IPS-NIHi11 (cell line): ENCODE measurements at regions not wholly inside any gene's neighbourhood (a gene's known extent, or its start where the extent isn't known, plus 50 kb on each side); places are given as distances from the start of the nearest gene placed in this dataset.

Experiments used
- DNase-seq: peaks from one replicate; pipeline ENCODE4 v3.0.0; 2012; ENCODE audit warnings: mixed read lengths, low spot score

DNA sequence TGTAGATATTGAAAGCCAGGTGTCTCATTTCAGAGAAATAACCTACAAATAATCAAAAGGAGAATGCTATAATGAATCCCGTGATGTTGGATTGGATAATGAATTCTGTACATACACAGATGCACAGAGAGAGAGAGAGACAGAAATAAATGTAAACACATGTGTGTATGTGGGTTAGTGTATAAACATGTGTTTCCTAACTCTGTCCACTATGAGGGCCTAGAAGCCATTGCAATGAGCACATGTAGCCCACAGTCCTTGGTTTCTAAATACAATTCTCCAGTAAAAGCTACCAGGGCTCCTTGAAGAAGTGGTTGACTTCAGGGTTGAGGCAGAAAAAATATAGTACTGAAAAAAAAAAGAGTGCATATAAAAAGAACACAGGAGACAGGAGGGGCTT is 109.5 kb downstream of the INHBB start:
- no peak for DNase-seq

DNA sequence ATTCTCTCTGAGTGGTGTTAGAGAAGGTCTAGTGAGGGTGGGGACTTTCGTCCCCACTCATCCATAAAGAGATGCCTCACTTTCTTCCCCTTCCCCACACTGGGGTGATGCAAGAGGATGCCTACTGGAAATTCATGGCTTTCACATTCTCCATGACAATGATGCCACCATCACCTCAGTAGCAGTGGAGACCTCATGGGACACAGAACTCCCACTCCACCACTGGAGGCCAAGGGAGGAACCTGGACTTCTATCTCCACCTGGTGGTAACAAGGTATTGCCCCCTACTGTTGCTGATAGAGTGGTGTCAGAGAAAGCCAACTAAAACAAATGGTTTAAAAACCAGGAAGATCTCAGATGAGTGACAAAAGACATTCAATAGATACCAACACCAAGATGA is 110.9 kb downstream of the INHBB start:
- no peak for DNase-seq

DNA sequence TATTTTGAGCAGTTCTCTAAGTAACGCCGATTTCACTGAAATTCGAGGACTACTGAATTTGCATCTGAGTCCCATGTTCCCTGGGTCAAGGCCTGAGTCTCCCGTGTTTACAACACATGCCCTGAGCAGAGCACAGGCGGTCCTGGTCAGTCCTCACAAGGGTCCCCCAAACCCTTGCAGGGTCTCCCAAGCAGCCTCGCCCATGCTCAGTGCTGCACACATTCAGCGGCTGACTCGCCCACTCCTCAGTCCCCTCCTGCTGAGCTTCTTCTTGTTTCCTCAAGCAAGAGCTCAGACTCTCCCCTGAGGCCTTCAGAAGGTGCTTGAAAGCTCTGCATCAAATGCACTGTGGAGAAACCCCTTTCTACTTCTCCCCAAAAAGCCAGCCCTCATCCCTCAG is 114.6 kb downstream of the INHBB start:
- DNase-seq: no peak

DNA sequence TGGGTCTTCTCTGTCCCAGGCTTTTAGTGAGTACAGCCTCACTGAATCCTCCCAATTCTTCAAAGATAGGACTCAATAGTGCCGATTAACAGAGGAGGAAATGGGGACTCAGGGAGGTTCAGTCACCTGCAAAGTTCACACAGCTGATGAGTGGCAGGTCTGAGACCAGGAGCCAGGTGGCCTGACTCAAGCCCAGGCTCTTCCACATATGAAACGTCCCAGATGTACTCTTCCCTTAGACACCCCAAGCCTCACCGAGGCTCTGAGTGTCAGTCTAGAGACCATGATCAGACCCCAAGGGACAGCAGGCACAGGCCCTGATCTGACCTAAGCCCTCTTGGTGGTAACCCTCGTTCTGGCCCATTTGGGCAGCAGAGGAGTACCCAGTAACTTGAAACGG is 115.2 kb downstream of the INHBB start:
- DNase-seq: no peak

DNA sequence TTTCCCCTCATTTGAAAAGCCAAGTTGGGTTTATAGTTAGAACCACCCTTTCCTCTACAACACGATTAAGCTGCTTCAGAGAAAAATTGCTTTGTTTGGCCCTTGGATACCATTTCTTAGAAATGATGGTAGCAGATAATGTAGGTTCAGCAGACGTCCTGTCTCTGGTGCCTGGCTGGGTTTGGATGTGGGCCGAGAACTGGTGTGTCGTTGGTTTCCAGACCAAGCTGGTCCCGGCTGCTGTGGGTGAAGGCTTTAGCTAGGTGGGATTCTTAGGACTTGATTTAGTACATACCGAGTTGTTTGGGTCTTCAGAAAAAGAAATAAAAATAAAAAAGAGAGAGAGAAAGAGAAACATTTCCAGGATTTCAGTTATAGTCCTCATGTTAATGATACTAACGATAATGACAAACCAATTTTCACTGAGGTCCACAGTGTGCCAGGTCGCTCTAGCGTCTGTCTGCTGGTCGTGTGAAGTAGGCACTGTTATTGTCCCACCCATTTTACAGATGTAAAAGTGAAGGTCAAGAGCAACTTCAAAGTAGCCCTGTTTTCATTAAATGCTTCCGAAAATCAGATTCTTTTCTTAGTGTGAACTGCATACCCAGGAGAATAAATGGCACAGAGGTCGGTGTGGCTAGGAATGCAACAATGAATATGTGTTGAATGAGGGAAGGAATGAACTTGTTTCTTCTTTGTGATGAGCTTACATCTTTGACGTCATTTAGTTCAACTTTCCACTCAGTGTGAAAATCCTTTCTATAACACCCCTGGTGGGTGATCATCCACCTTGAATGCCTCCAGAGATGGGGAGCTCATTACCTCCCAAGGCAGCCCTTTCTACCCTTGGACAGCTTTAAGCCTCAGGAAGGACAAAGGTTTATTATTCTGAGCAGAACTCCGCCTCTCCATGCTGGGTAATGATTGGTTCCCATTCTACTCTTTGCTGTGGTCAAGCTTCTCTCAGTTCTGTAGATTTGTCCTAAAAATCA is 115.9 kb downstream of the INHBB start:
- no peak for DNase-seq

DNA sequence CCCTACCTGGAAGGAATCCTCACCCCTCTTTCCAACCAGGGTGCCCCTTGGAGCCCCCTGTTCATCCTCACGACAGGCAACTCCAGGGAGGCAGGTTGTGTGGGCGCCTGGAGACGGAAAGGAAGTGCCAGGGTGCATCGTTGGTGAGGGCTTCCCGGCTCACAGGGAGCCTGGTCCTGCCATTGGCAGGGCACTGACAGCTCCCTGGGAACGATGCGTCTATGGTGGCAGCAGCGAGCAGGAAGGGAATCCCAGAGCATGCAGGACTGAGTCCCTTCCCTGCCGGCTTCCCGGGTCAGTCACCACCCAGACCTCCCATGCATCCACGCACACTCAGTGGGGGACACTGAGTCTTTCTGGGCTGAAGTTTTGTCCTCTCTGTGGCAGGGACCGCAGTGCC is 117.6 kb downstream of the INHBB start:
- no peak for DNase-seq

DNA sequence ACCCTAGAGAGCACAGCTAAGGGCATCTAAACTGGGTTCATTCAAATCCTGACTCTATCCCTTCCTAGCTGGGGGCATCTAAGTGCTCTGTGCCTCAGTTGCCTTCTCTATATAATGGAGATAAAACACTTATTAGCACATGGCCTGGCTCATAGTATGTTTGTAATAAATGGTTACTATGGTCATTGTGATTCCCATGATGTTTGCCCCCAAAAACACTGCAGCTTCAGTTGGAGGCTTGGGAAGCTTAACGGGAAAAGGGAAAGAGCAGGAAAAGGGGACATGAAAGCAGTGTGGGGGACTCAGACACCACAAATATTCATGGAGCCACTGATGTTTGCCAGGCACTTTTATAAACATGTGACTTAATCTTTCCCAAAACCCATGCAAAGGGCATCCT is 118.1 kb downstream of the INHBB start:
- no peak for DNase-seq

DNA sequence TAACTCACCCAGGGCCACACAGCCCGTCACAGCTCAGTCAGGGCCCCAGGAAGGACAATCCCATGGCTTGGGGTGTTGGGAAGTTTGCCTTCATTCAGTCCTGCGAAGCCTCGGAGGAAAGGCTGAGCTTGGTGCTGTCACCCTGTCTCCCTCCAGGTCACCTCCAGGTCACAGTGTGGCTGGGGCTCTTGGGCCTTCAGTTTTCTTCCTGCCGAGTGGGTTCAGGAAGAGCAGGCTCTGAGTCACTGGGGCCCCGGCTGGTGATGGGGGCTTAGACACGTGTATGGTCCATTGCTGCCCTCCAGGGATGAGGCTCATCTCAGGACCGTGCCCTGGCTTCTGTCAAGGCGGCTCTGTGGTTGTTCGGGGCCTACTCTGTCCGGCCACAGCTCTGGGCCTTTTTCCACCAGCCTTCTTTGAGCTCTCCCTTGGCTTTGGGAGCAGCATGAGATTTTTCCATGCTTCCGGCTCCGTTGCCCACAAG is 118.6 kb downstream of the INHBB start:
- no peak for DNase-seq

DNA sequence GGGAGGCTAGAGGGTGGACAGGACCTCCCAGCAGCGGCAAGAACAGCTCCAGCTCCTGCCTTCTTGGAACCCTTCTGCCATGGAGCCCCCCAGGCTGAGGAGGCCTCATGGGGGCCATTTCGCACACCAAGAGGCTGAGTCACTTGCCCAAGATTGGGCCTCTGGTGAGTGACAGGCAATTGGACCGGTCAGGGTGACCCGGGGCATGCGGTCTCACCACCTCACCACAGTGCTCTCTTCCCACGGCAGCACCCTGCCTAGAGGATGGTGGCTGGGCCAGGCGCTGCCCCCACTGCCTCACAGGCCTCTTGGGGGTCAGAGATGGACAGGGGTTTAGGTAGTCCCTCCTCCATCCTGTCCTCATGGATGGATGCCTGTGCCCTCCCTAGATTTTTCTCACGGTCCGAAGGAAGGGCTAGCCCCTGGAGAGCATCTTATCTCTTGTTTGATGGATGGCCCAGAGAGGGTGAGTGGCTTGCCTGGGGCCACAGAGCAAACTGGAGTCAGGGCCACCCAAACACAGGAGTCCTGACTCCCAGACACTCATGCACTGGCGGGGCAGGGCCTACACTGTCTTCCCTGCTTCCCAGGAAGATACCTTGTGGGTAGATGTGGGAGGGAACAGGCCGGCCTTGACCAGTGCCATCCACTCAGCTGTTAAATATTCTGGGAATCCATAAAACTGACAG is 119.2 kb downstream of the INHBB start:
- DNase-seq: no peak

DNA sequence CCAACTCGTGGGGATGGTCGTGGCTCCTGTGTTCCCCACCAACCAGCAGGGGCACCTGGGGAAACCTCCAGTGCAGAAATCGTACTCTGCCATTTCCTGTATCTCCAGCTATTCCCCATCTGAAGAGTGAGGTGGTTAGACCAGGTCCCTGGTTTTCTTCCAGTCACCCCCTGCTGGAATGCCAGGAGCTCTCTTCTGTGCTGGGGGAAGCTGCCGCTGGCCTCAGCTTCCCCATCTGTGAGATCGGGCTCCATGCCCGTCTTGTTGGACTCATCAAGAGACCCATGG is 119.7 kb downstream of the INHBB start:
- no peak for DNase-seq

DNA sequence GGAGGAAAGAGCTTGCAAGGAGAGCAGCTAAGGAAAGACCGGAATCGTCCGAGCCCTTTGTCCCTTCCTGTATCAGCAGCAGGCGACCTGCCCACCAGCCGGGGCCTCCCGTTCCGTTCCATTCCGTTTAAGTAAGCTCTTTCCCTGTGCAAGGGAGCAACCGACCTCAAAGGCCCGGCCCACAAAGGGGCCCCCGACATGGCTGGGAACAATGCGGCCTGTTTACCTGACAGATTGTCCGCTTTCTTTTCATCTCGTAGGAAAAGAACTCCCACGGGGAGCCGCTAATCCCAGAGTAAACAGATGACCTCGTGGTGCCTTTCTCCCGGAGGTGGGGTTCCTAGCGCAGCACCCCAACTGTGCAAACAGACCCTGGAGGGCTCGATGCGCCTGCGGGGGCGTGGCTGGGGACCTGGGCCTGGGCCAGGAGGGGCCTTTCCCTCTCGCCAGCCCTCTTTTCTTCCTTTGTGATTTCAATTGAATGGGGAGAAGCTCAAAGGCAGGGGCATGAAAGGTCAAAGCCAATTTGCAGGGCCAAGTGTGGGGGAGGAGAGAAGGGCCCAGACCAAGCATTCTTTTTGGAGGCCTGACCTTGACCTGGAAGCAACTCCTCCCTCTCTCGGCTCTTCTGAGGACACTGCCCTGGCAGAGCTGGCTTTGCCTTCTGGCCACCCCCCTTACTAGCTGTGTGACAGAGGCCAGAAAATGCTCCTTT is 120.2 kb downstream of the INHBB start:
- peak; percentile 87 for DNase-seq

DNA sequence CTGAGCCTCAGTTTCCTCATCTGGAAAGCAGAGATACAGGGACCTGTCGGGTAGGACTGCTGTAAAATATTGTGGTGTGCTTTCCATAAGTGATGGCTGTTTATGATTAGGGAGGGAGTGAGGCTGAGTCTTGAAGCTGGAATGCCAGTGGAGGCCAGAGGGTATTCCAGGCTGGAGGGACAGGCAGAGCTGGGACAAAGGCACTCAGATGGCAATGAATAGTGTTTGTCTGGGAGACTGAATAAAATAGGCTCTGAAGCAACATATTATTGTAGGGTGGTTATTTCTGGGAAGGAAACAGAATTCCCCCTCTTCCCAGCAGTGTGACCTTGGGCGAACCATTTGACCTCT is 120.7 kb downstream of the INHBB start:
- no peak for DNase-seq

DNA sequence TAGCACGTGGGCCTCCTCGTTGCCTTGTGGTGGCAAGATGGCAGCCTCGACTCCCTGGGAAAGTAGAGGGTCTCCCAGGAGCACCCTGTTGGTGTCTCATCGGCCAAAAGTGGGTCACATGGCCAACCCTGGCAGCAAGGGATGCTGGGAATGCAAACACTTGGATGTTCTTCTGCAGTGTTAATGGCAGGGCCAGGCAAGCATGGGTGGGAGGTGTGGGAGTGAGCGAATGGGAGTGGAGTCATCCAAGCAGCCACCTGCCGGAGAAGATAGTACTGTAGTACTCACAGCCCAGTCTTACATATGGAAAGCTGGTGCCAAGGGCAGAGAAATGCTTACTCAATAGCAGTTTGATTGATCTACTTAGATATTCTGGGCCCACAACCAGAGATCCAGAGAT is 122.2 kb downstream of the INHBB start:
- no peak for DNase-seq

DNA sequence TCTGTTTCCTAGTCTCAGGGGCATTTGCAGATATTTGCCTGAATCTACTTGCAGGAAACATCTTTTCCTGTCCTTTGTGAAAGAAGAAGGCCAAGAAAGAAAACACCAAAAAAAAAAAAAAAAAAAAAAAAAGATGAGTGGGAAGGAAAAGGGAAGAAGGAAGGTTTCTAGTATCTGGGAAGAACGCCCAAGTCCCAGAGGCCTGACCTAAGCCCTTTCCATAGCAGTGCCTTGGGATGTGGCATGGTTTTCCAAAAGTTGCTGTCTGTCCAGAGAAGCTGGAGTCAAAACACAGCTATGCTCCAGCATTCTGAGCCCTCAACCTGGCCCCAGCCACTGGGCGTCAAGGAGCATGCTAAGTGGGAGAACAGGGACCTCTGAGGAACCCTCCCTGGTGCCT is 123.5 kb downstream of the INHBB start:
- no peak for DNase-seq

DNA sequence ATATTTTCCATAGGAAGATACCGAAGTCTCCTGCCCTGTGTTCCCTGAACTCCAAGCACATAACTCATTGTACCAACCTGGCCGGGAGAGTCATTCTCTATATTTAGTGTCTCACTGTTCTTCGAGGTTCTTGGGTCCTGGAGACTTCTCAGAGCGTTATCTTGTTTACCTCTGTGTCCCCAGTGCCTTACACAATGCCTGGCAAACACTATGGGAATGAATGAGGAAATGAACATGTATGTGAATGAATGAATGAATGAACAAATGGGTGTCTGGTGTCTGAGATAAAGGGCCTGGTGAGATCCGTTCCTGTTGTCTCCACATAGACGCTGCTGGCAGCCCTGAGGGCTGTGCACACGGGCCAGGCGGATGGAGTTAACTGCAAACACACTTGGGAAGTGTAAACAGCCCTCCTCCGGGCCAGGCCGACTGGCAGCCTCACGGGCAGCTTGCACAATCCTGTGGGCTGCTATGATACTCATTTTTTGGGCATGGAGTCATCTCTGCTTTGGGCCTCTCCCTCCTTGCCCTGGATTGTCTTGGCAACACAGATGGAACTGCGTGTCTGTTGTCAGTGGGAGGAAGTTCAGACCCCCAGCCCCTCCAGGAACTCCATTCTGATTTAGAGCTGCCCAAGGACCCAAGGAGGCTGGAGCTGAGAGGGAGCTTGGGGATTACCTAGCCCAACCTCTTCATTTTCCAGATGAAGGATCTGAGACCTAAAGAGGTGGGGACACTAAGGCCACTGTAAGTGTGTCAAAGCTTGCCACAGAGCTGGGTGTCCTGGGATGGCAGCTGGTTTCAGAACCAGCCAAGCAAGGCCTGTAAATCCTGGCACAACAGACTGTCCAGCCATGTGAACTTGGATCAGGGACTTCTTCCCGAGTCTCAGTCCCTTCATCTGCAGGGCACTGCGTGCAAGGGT is 124.4 kb downstream of the INHBB start:
- no peak for DNase-seq

DNA sequence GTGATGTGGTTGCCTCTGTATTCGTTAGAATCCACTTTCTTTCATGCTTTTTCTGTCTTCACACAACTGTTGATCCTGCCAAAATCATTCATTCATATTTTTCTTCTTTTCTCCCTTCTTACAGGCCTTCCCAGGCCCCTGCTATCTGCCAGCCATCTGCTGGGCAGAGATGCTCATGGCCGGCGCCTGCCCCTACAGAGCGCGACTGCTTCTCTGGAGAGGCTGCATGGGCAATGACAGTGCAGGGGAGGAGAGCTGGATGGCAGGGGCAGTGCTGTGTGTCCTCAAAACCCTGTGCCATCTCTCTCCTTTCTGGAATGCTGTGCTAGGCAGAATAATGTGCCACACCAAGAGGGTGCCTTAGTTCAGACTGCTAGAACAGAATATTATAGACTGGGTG is 125.2 kb downstream of the INHBB start:
- no peak for DNase-seq

DNA sequence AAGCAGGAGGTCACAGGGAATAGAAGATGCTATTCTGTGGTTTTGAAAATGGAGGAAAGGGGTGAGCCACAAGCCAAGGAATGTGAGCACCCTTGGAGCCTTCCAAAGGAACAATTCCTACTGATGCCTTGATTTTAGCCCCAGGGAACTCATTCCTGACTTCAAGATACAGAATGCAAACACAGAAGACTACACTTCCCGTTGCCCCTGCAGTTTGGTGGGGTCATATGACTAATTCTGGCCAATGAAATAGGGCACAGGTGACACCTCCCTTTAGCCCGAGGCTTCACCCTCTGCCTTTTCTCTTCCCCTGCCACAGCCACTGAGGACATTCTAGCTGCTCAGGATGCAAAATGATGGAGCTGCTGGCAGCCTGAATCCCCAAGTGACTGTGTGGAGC is 126.1 kb downstream of the INHBB start:
- DNase-seq: no peak

DNA sequence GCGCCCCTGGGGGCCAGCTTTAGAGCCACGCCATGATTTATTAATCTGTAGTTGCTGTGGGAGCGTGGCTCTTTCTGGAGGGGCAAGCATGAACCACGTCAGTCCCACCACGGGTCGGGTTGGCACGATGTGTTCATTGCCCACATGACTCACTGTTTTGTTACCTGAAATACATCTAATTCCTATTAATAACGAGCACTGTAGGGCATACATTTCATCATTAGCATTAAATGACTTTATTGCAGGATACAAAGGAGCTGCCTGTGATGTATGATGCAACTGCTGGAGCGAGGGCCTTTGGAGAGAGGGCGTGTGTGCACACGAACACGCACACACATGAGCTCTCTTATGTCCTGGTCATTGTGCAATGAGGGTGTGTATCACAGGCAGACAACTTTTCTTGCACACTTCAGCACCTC is 127.0 kb downstream of the INHBB start:
- DNase-seq: no peak

DNA sequence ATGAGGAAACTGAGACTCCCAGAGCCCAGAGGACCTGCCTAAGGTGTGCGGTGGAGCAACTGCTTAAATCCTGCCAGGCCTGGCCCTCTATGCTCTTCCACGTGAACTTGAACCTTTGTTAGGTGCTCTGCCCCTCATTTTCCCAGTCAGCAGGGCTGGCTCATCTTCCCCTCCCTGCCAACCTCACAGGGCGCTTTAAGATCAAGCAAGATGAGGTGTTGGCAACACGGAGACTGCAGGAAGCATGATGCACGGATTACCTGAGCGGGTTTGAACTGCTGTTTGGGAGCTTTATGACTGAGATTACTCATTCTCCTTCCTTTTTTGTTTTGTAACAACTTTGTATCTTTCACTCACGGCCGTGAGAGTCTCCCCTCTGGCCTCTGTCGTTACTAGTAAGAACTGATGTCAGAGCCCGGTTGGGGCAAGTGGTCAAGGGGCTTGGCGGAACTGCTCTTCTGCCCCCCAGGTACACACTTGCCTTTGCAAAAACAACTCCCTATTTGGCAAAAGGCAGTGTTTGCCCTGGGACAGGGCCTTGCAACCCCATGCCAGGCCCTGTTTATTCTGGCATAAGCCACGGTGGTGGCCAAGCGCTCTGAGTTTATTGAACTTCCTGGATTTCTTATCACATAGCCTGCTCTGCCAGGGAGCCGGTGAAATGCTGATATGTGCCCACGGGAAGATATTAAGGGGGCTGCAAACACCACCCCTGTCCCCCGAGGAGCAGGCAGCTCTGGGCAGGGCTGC is 127.8 kb downstream of the INHBB start:
- DNase-seq: no peak

DNA sequence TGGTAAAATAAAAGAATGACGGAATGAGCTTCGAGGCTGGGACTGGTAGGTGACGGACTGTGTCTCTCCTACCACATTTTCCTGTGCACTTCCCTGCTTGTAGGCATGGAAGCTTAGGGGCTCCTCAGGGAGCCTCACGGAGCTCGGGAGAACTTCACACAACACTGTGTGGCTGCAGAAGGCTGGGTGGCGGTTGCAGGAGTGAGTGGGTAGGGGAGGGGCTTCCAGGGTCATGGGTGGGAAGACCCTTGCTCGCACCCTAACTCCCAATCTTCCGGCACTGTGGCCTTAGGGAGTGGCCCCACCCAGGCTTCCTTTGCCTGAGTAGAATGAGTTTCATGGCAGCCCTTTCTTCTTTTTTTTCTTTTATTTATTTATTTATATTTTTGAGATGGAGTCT is 128.6 kb downstream of the INHBB start:
- no peak for DNase-seq

DNA sequence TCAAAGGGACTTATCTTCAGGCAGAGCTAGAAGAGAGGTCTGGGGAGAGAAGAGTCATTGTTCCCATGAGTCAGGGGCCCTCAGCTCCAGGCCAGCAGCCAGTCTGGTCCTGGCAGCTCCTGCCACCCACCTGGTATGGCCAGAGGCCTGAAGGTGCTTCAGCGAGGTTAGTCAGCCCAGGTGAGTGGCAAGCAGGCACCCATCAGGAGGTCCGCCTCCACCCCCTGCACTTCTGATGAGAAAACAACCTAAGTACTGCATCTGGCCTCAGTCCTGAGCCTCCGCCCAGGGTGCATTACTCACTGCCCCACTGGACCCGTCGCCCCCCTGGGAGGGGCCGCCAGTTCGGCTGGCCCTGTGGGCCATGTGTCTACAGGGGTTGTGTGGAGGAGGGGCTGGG is 130.2 kb downstream of the INHBB start:
- no peak for DNase-seq
